ENCODE measurements at regions not wholly inside any gene's neighbourhood (a gene's known extent, or its start where the extent isn't known, plus 50 kb on each side); places are given as distances from the start of the nearest gene placed in this dataset.
A peak's percentile ranks its signal among the peaks of the same experiment; 100 is the strongest.
"Not testable (repeated sequence)": the region's sequence is repeated elsewhere in the genome, so short reads cannot be mapped to it uniquely, and the experiment has no call there.

DNA sequence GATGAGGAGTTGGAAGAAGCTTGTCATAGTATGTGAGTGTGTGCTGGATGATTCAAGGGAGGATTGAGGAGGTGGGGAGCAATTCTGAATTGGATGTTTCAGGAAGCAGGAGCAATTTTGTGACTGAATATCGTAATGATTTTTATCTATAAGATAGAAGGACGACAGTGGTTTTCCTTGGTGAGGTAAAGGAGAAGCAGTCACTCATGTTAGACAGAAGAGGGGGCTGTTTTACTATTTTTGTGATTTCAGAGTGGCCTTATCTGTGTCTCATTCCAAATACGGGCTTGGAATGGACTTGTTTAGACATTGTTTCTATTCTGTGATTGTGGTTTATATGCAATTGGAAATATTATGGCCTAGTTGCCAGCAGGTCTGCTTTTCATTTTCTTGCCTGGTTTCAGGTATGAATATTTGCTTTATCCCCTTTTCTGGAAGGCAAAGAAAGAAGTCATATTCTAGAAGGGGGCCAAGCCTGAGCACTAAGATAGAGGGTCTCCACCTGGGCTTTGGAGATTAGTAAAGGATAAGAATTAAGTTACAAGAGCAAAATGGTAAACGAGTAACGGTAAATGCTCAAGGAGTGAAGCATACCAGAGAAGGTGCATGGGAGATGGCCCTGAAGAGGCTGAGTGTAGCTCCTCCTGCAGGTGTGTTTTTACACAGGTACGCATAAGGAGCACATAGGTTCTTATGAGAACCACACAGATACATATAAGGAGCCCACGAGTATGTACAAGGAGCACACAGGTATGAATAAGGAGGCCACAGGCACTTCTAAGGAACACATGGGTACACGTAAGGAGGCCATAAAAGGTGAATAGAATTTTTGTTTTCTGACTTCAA is 124.6 kb upstream of the KCNAB1 start:
- DNase-seq (ENCODE audit: extremely low read depth, low read depth, low spot score) = peak; percentile 20

GRCh38 chr3:155996882-155997281 is 123.5 kb upstream of the KCNAB1 start:
- DNase-seq (ENCODE audit: extremely low read depth, low read depth, low spot score) = no peak

DNA sequence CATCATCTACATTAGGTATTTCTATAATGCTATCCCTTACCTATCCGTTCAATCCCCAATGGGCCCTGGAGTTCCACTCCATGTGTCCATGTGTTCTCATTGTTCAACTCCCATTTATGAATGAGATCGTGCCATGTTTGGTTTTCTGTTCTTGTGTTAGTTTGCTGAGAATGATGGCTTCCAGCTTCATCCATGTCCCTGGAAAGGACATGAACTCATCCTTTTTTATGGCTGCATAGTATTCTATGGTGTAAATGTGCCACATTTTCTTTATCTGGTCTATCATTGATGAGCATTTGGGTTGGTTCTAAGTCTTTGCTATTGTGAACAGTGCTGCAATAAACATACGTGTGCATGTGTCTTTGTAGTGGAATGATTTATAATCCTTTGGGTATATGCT is 122.2 kb upstream of the KCNAB1 start:
- DNase-seq (ENCODE audit: extremely low read depth, low read depth, low spot score) = not testable (repeated sequence)

DNA sequence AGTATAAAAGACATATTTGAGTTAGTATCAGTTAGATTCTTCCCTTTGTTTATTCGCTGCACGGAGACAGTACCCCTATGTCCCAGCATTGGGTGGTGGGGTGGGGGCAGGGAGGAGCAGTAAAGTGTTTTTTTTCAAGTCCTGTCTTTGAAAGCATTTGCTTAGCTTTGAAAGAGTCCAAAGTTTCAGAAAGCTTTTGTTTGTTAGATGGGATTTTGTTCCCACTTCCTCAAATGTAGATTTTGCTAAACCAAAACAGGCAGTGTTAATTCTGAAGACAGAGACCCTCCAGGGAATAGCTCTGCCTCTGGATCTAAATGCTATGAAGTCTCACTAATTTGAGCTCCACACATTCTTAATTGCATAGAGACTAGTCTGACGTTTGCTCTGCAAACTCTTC is 114.6 kb upstream of the KCNAB1 start:
- no peak for DNase-seq (ENCODE audit: extremely low read depth, low read depth, low spot score)

DNA sequence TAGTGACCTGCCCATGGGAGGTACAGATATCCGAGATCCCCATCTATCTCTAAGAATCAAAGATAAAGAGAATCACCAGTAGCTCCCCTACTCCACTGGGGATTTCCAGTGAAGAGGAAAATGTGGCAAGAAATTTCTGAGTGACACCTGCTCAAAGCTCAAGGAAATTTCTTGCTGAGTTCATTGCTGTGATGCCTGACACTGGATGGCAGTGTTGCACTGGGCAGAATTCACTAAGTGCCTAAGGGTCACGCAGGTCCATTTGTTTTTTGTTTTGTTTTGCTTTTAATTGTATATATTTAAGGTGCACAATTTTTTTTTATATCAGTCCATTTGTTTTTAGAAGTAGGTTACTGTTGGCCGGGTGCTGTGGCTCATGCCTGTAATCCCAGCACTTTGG is 109.5 kb upstream of the KCNAB1 start:
- no peak for DNase-seq (ENCODE audit: extremely low read depth, low read depth, low spot score)

- no peak for DNase-seq (ENCODE audit: extremely low read depth, low read depth, low spot score)
Observed at GRCh38 chr3:156014489-156014888, 105.9 kb upstream of the KCNAB1 start.

- no peak for DNase-seq (ENCODE audit: extremely low read depth, low read depth, low spot score)
Observed at GRCh38 chr3:156016902-156017301, 103.5 kb upstream of the KCNAB1 start.

DNA sequence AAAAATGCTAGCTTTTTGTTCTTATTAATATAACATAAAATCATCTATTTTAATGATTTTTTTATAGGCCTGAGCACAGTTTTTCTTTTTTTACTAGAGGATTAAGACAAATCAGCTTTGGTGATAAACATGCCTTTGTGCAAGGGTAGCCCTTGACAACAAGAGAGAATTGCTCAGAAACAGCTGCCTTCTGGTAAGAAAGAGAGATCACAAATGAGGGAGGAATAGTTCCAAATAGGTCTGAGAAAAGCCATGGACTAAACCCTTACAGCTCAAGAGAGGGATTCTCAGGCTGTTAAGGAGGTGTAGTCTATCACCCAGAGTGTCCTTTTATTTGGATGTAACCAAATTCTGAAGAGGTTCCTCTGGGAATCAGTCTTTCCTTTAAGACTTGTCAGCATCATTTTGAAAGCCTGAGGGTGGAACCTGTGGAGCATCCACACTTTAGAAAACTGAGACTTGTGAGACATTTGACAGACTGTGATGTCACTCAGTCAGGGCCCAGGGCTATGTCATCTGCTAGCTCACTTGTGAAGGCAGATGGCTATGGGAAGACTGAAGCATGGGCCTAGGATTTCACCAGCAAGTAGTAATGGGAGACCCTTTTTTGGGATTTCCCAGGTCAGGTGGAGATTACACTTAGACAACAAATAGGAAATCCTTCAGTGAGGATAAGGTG is 102.9 kb upstream of the KCNAB1 start:
- no peak for DNase-seq (ENCODE audit: extremely low read depth, low read depth, low spot score)

- no peak for DNase-seq (ENCODE audit: extremely low read depth, low read depth, low spot score)
Observed at GRCh38 chr3:156024904-156025533, 95.4 kb upstream of the KCNAB1 start.

- no peak for DNase-seq (ENCODE audit: extremely low read depth, low read depth, low spot score)
Observed at GRCh38 chr3:156029208-156029607, 91.2 kb upstream of the KCNAB1 start.

- DNase-seq (ENCODE audit: extremely low read depth, low read depth, low spot score) = no peak
Observed at GRCh38 chr3:156030723-156031122, 89.7 kb upstream of the KCNAB1 start.

- DNase-seq (ENCODE audit: extremely low read depth, low read depth, low spot score) = no peak
Observed at GRCh38 chr3:156033428-156033827, 87.0 kb upstream of the KCNAB1 start.

DNA sequence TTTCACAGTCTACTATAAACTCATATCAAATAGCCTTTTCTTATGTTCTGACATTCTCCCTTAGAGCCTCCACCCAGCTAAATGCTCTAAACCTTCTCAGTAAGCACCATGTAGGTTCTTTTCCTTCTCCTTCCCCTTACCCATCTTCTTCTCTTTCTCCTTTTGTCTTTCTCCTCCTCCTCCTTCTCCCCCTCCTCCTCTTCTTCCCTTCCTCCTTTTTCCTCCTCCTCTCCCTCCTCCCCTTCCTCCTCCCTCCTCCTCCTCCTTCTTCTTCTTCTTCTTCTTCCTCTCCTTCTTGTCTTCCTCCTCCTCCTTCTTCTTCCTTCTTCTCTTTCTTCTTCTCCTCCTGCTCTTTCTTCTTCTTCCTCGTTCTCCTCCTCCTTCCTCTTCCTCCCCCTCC is 85.2 kb upstream of the KCNAB1 start:
- no peak for DNase-seq (ENCODE audit: extremely low read depth, low read depth, low spot score)

DNA sequence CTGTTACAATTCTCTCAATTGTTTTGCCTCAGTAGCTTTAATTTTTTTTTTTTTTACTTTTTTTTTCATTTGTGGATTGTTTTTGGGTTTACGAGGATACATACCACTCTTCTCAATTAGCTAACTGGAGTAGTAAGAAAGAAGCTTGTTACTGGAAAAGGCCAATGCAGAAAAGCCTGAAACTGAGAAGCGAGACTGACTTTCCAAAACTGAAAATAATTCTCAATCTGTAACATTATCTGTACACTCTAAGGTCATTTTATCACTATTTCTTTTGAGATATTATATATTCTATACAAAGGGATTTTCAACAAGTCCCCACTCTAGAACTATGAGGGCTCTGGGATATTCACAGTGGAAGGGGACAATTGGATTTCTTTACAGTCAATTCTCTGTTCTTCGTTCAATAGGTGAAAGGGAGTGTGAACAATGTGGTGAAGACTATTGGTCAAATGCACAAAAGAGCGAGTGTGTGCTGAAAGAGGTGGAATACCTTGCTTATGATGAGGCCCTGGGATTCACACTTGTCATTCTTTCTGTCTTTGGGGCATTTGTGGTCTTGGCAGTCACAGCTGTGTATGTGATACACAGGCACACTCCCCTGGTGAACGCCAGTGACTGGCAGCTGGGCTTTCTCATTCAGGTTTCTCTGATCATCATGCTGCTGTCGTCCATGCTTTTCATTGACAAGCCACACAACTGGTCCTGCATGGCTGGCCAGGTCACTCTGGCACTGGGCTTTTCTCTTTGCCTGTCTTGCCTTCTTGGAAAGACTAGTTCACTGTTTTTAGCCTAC is 83.9 kb upstream of the KCNAB1 start:
- no peak for DNase-seq (ENCODE audit: extremely low read depth, low read depth, low spot score)

GRCh38 chr3:156037356-156037755 is 83.0 kb upstream of the KCNAB1 start:
- no peak for DNase-seq (ENCODE audit: extremely low read depth, low read depth, low spot score)

DNA sequence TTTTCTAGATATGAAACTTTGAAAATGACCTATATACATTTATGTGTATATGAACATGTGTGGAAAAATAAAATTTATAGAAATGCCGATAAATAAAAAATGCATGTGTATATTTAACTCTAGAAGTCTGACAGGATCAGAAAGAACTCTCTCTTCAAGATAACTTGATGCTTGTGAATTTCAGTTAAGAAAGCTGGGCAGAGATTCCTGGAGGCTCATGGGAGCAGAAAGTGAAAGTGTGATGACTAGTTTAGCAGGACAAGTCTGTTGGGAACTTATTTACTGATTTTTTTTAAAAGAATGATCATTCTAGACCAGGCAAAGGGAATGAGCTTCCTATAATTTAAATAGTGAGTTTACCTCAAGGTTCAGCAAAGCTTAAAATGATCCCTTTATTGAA is 81.5 kb upstream of the KCNAB1 start:
- DNase-seq (ENCODE audit: extremely low read depth, low read depth, low spot score) = no peak

- DNase-seq (ENCODE audit: extremely low read depth, low read depth, low spot score) = no peak
Observed at GRCh38 chr3:156040041-156040440, 80.3 kb upstream of the KCNAB1 start.

- not testable (repeated sequence) for DNase-seq (ENCODE audit: extremely low read depth, low read depth, low spot score)
Observed at GRCh38 chr3:156041216-156041841, 79.0 kb upstream of the KCNAB1 start.

GRCh38 chr3:156041856-156042255 is 78.5 kb upstream of the KCNAB1 start:
- DNase-seq (ENCODE audit: extremely low read depth, low read depth, low spot score) = not testable (repeated sequence)

GRCh38 chr3:156043832-156044633 is 76.3 kb upstream of the KCNAB1 start:
- DNase-seq (ENCODE audit: extremely low read depth, low read depth, low spot score) = not testable (repeated sequence)

All from glomerular endothelial cell (primary cell).